HG03571 (cell line): ENCODE measurements at regions not wholly inside any gene's neighbourhood (a gene's known extent, or its start where the extent isn't known, plus 50 kb on each side); places are given as distances from the start of the nearest gene placed in this dataset.
"Not testable (repeated sequence)": the region's sequence is repeated elsewhere in the genome, so short reads cannot be mapped to it uniquely, and the experiment has no call there.

Experiments used
- ATAC-seq: cut with Tn5 transposase; IDR thresholded peaks from one replicate; pipeline ENCODE4 v1.9.1; 2021; ENCODE audit not compliant: unreplicated experiment

DNA sequence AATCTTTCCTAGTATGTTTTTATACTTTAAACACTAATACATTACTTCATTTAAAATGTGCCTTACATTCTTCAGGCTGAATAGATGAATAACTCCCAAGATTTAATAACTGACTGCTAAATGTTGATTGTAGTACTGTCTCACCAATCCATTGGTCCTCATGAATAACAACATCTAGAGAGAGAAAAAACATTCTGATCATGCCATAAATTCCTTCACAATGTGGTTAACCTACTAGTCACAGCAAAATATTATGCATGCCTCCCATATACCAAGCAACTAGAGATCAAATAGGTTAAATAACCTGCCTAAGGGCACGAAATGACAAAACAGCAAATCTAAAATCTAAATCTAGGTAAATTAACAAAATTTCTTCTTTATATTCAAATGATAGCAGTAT lies 66.2 kb downstream of the SYT15 start:
- not testable (repeated sequence) for ATAC-seq

DNA sequence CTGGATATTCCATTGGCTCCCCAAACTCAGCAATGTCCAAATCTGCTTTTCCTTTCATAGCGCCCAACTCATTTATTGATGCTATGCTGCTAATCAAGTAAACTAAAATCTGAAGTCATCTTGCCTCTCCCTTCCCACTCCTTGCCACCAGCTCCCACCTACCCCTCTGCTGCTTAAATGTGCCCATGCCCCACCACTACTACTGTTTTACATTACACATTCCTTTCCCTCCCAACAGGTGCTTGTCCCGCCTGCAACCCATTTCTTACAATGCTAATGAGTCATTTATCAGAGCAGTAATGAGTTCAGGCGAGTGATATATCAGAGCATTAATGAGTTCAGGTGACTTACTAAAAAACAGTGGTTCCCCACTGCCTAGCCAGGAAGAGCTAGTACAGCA lies 67.2 kb downstream of the SYT15 start:
- not testable (repeated sequence) for ATAC-seq

DNA sequence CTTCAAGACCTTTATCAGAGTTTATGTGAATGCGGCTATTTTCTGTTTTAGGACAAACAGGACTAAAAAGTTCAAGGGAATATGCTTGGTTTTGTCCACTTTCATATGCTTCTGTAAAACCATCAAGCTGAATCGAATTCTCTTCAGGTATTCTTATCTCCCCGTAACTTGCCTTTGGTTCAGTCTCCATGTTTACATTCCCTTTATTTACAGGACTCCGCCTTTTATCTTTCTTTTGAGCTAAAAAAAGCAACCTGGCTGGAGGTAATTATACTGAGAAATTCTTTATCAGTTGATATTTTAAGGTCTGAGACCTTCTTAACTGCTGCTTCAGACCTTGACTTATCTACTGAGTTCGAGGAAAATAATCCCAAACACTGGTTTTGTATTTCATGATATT lies 72.0 kb downstream of the SYT15 start:
- ATAC-seq = not testable (repeated sequence)

DNA sequence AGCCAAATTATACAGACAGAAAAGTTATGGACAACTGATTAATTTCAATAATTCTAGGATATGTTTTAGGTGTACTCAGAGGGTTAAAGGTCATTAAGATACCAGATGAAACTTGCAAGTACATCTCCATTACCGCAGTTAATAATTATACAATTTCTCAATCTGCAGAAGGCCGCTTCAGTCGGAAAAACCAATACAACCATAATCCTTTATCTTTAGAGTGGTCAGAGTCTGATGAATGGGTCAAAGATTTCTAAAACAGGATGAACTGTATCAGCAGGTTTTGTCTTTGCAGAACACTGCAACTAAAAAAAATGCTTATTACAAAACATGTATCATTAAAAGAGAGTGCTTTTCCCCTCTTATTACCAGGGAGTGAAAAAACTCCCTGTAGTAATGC lies 78.5 kb downstream of the SYT15 start:
- ATAC-seq = not testable (repeated sequence)

DNA sequence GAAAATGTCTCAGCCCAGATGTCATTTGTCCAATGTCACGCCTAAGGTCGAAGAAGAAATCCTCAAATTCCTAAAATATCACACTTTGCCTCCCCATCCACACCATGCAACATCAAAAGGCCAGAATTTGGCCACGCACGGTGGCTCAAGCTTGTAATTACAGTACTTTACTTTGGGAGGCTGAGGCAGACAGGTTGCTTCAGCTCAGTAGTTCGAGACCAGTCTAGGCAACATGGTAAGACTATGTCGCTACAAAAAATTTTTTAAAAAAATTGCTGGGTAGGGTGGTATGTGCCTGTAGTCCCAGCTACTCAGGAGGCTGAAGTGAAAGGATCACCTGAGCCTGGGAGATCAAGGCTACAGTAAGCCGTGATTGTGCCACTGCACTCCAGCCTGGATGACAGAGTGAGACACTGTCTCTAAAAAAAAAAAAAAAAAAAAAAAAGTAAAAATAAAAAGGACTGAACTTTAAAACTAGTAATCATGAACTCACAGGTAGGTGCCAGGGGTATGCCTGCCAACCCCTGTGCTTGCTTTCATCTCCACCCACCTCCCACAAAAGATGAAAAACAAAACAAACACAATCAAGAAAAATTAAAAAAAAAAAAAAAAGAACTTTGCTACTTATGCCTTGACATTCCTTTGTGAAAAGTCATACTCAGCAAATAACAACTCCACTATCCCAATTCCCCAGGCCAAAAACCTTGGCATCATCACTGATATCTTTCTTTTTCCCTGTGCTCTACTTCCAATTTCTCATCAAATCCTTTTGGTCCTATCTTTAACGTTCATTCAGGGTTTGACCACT lies 81.3 kb downstream of the SYT15 start:
- not testable (repeated sequence) for ATAC-seq

DNA sequence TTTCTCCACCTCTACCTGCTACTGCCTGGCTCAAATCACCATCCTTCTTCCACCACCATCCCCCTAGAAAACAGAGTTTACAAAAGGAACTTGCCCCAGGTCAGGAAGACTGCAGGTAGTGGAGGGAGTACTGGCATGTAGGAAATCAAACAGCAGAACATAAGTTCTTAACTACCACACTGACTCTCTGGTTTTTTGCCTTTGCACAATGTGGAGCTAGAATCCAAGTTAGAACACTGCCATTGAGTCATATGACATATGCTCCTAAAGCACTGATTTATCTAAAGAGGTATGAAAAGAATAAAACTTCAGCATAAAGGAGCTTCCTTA lies 81.9 kb downstream of the SYT15 start:
- not testable (repeated sequence) for ATAC-seq

DNA sequence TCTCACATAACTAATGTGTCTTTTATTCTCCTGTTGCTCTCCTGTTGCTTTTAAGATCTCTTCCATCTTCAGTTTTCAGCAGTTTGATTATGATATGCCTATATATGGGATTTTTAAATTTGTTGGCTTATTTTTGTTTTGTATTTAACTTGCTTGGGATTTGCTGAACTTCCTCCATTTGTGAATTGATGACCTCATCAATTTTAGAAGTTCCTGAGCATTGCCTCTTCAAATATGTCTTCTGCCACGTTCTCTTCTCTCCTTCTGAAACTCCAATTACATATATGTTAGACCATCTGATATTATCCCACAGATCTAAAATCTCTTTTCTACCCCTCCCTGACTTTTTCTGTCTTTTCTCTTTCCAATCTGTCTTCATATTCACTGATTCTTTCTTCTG lies 86.6 kb downstream of the SYT15 start:
- ATAC-seq = not testable (repeated sequence)

DNA sequence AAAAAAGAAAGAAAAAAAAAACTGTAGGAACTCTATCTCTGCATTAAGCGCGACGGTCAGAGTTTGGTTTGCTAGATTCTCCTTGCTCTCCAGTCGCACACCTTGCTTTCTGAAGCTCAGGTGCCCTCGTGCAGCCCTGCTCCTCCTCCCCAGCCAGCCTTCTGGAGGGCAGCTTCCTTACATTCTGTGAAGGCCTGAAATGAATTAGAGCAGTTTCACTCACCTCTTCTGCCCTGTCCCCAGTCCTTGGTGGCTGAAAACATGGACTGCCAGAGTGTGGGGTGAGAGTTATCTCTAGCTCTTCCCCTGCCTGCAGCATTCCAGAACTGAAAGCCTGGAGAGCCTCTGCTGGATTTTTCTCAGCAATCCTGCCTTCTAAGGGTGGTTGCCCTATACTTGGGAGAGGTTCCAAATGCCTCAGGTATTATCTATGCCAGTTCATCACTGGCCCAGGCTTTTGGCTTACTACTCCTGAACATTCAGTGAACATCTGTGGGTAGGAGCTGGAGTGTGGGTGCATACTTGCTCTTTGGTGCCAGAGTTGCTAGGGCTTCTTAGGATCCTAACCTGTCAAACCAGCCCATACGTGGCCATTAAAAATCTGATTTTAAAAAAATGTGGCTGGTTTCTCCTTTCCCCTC lies 89.5 kb downstream of the SYT15 start:
- ATAC-seq = not testable (repeated sequence)

DNA sequence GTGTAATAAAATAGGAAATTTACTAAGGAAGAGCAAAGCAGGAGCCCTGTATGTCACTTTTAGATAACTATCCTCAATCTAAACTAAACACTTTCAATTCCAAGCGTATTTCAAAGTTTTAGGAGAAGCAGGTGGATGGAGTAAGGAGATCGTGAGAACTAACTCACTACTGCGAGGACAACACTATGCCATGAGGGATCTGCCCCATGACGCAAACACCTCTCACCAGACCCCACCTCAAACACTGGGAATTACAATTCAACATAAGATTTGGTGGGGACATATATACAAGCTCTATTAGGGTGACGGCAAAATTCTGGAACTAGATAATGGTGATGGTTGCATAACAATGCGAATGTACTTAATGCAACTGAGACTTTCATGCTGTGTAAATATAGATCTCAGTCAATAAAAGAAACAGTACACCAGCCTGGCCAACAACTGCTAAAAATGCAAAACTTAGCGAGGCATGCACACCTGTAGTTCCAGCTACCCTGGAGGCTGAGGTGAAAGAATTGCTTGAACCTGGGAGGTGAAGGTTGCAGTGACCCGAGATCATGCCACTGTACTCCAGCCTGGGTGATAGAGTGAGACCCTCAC lies 99.0 kb downstream of the SYT15 start:
- ATAC-seq = not testable (repeated sequence)

DNA sequence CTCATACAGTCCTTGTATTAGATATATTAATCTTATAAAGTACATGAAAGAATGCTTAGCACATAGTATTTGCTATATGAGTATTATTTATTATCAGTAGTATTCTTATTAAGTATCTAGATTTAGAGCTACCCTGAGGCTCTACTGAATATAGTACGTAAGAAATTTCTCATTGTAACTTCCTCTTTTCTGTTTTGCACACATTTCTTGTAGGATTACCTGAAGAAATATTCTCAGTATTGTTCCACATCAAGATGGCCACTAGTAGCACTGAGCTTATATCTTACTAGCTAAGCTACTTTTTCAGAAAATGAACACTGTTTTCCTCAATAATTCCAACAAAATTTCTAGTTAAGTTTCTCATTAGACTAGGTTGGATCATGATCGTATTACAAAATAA lies 112.5 kb downstream of the SYT15 start:
- not testable (repeated sequence) for ATAC-seq

DNA sequence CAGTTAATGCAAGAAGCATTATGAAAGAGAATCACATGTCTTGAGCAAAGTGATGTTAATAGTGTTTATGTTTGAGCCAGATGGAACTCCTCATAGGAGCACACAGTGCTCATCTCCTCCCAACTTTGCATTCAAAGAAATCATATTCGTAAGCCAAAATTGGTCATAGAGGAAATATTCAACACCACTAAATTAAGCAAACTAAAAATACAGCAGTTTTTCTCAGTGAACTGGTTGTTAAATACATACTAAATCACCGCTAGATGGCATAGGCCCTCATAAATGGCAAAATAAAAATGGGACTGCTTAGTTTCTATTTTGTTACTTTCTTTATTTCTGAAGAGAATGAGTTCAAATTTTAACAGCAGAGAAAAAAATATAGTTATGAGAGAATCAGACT lies 114.3 kb downstream of the SYT15 start:
- ATAC-seq = not testable (repeated sequence)

DNA sequence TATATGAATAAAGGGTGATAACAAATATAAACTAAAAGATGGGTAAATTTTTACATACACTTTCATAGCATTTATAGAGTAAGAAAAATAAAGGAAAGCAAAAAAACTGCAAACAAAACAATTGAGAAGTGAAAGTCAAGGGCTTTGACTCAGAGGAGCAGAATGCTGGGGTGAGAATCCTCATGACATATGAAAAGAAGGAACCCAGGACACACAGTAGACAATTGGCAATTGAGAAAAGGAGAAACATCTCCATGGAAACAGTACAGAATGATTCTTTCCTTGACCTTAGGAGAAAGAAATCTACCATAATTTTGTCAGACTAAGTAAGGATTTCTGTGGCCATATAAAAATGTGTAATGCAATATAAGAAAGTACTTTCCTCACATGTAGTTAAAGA lies 138.3 kb downstream of the SYT15 start:
- ATAC-seq = not testable (repeated sequence)

DNA sequence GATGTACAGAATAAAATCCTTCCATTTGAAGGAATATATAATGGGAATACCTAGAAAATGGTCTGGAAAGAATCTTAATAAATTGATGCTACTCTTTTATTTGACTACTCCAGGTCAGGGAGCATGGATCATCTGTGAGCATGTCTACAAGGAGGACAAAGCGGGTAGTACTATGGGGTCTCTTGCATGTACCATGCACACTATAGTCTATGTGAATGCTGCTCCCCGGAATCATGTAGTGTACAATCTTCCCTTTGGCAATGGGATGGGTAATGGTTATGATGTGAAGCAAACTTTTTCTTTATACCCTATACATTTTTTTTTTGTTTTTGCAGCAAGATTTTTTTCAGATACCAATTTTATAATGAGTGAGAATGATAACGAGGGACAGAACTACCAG lies 139.1 kb downstream of the SYT15 start:
- ATAC-seq = not testable (repeated sequence)

DNA sequence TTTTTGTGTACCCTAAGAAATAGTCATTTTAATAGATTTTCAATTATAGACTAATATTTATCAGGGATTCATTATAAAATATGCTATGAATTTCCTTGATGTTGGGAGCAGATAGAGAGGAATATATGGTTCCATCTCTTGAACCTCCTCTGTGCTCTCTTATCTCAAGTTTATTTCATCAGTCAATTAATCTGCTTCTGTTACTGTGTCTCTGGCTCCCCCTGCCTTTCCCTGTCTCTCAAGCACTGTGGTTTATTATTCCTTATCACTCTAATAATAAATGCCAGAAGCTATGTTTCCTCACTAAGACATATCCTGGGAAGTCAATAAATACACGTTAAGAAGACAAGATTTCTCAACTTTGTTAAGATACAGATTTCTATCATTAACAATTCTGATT lies 141.5 kb downstream of the SYT15 start:
- ATAC-seq = not testable (repeated sequence)

DNA sequence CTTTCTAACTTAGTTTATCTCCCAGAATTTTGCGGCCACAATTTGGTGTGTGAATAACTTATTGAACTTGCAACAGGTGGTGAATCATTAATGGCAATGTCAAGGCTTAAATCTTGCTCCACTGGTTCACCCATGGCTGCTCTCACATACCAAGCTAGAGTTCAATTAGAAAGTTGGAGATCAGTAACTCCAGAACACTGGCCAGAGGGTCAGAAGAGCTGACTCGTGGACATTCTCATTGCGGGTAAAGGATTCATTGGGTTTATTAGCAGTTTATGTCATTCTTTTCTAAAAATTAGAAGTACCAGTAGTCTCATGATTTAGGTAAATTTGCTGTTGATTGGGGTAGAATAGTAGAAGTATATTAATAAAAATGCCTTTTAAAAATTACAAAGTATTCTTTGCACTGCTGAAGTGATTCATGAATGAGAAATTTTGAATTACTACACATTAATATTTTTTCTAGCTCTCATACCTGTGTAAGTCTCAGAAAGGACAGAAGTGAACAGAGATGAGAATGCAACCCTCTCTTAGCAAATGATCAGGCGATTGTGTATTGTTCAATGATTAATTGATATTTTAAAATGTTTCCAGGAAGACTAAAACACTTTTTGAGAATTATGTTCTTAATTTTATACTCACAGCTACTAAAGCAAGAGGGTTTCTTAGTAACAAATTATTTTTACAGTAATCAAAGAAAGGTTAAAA lies 142.0 kb downstream of the SYT15 start:
- ATAC-seq = not testable (repeated sequence)

DNA sequence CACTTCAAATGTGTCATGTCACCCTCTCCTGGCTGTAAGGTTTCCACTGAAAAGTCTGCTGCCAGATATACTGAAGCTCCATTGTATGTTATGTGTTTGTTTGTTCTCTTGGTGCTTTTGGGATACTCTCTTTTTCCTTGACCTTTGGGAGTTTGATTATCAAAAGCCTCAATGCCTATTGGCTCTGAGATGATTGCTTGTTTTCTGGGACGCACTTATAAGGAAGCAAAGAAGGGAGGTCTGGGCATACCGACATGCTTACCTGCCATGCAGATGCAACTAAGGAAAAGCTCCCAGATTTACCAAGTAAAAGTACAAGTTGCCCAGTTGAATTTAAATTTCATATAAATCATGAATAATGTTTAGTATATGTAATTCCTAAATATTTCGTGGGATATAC lies 145.3 kb downstream of the SYT15 start:
- ATAC-seq = not testable (repeated sequence)

DNA sequence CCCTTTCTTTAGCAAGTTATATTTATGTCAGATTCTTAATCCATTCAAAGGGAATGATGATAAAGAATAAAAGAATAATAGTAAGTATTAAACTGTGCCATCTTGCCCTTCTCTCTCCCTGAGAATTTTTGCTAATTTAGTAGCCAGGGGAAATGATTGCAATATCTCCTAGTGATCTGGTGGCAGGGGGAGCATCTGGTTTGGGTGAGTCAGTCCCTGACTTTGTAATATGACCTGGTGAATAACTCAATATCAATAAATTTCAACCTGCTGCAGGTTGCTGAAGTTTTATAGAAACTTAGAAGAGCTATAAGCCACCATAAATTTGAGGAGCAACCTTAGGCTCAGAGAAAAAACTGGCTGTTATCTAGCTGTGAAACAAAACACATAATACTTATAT lies 149.4 kb downstream of the SYT15 start:
- not testable (repeated sequence) for ATAC-seq

DNA sequence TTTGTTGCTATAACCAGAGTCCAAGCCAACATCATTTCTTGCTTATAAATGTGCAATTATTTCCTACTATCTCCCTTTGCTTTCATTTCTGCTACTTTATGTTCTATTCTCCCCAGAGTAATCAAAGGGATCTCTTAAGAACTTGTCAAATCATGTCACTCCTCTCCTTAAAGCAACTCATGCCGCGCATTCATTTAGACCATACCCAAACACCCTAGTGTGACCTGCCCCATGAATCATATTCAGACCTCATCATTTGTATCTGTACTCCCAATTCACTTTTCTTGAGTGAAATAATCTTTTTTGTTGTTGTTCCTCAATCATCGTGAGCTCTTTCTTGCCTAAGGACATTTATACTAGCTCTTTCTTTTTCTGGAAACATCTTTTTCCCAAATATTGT lies 151.8 kb downstream of the SYT15 start:
- not testable (repeated sequence) for ATAC-seq

DNA sequence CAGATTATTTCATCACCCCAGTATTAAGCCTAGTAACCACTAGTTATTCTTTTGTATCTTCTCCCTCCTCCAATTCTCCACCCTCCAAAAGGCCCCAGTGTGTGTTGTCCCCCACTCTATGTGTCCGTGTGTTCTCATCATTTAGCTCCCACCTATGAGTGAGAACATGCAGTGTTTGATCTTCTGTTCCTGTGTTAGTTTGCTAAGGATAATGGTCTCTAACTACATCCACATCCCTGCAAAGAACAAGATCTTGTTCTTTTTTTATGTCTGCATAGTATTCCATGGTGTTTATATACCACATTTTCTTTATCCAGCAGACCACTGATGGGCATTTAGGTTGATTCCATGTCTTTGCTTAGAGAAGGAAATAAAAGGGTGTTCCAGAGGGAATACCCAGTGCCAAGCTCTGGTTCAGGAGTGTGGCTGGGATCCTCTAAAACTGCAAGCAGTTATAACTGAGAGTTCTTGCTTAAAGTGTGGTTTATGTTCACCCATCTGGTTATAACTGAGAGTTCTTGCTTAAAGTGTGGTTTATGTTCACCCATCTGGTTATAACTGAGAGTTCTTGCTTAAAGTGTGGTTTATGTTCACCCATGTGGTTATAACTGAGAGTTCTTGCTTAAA lies 154.8 kb downstream of the SYT15 start:
- ATAC-seq = not testable (repeated sequence)

DNA sequence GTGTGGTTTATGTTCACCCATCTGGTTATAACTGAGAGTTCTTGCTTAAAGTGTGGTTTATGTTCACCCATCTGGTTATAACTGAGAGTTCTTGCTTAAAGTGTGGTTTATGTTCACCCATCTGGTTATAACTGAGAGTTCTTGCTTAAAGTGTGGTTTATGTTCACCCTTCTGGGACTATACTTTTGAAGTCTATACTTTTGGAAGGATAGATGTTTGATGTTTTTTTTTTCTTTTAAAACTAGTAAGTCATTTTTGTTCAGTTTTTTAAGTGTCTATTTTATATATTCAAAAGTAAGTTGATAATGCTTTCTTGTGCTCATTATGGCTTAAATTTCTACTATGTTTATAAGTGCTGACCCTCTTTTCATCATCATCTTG lies 155.3 kb downstream of the SYT15 start:
- not testable (repeated sequence) for ATAC-seq

DNA sequence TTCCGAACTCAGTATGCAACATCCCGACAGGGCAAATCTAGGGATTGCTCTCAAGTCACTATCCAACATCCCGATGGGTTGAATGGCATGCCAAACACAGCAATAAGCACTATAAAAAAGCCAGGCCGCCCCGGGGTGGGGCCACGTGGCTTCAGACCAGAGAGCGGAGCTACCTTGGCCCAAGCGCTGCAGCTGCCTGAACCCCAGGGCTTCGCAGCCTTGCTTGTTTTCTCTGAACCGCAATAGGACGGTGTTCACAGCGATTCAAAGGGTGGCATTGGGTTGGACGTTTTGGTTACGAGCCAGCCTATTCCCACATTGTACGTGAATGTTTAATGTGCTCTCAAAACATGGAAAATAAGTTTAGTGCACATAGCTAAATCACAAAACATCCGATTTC lies 161.0 kb downstream of the SYT15 start:
- not testable (repeated sequence) for ATAC-seq
